ENCODE measurements at regions not wholly inside any gene's neighbourhood (a gene's known extent, or its start where the extent isn't known, plus 50 kb on each side); places are given as distances from the start of the nearest gene placed in this dataset.

GRCh38 chr6:76677017-76677416 lies 604.6 kb upstream of the IMPG1 start:
- Histone ChIP-seq H3K36me3 (ENCODE audit: insufficient read depth, low read length) (no peaks in the 10 kb centered on the region), H3K4me2 (ENCODE audit: insufficient read depth, low read length) (no peak overlapping the region), H3K4me1 (ENCODE audit: insufficient read depth, low read length) (no peaks in the 10 kb centered on the region), H3K27ac (ENCODE audit: low read length) (no peak overlapping the region), H2AFZ (ENCODE audit: low read depth, low read length) (no peak overlapping the region), H3K79me2 (ENCODE audit: insufficient read depth, low read length) (no peaks in the 10 kb centered on the region), H3K27me3 (ENCODE audit: insufficient read depth, low read length, poor library complexity) (no peaks in the 10 kb centered on the region), H4K20me1 (ENCODE audit: insufficient read depth, low read length) (no peaks in the 10 kb centered on the region), H3K4me3 (ENCODE audit: low read depth in 1 of 2, low read length in 2 of 2) (no peak overlapping the region), H3K9ac (ENCODE audit: low read depth, low read length) (no peak overlapping the region), H3K9me3 (ENCODE audit: insufficient read depth, low read length, severe bottlenecking) (no peaks in the 10 kb centered on the region)
- no peak for DNase-seq
- ATAC-seq (ENCODE audit: insufficient read depth, low read depth), result no peak
- TF ChIP-seq EZH2 (IDR thresholded peaks at IDR 0.05; ENCODE audit: borderline replicate concordance, low read depth, low read length, severe bottlenecking) (no peak), CTCF (IDR thresholded peaks at IDR 0.05; ENCODE audit: borderline replicate concordance, extremely low read depth, low read length, poor library complexity, severe bottlenecking) (no peak)

- Histone ChIP-seq H3K27me3 (ENCODE audit: insufficient read depth, low read length, poor library complexity) (no peaks in the 10 kb centered on the region), H4K20me1 (ENCODE audit: insufficient read depth, low read length) (no peaks in the 10 kb centered on the region), H3K27ac (ENCODE audit: low read length) (no peak overlapping the region), H3K4me2 (ENCODE audit: insufficient read depth, low read length) (no peak overlapping the region), H3K79me2 (ENCODE audit: insufficient read depth, low read length) (no peaks in the 10 kb centered on the region), H3K36me3 (ENCODE audit: insufficient read depth, low read length) (no peaks in the 10 kb centered on the region), H3K4me3 (ENCODE audit: low read depth in 1 of 2, low read length in 2 of 2) (no peak overlapping the region), H3K9me3 (ENCODE audit: insufficient read depth, low read length, severe bottlenecking) (no peaks in the 10 kb centered on the region), H3K4me1 (ENCODE audit: insufficient read depth, low read length) (no peaks in the 10 kb centered on the region), H3K9ac (ENCODE audit: low read depth, low read length) (no peak overlapping the region), H2AFZ (ENCODE audit: low read depth, low read length) (no peak overlapping the region)
- ATAC-seq (ENCODE audit: insufficient read depth, low read depth) (no peak), DNase-seq (no peak)
- TF ChIP-seq EZH2 (IDR thresholded peaks at IDR 0.05; ENCODE audit: borderline replicate concordance, low read depth, low read length, severe bottlenecking) (no peak), CTCF (IDR thresholded peaks at IDR 0.05; ENCODE audit: borderline replicate concordance, extremely low read depth, low read length, poor library complexity, severe bottlenecking) (no peak)
Measured at GRCh38 chr6:76671751-76672150, 599.3 kb upstream of the IMPG1 start.

- Histone ChIP-seq H3K4me3 (ENCODE audit: low read depth in 1 of 2, low read length in 2 of 2) (no peak overlapping the region), H3K27ac (ENCODE audit: low read length) (no peak overlapping the region), H3K4me1 (ENCODE audit: insufficient read depth, low read length) (no peaks in the 10 kb centered on the region), H4K20me1 (ENCODE audit: insufficient read depth, low read length) (no peaks in the 10 kb centered on the region), H3K36me3 (ENCODE audit: insufficient read depth, low read length) (no peaks in the 10 kb centered on the region), H3K4me2 (ENCODE audit: insufficient read depth, low read length) (no peak overlapping the region), H3K79me2 (ENCODE audit: insufficient read depth, low read length) (no peaks in the 10 kb centered on the region), H3K9me3 (ENCODE audit: insufficient read depth, low read length, severe bottlenecking) (no peaks in the 10 kb centered on the region), H3K27me3 (ENCODE audit: insufficient read depth, low read length, poor library complexity) (no peaks in the 10 kb centered on the region), H2AFZ (ENCODE audit: low read depth, low read length) (no peak overlapping the region), H3K9ac (ENCODE audit: low read depth, low read length) (no peak overlapping the region)
- DNase-seq (no peak), ATAC-seq (ENCODE audit: insufficient read depth, low read depth) (no peak)
- no peak for TF ChIP-seq EZH2 (IDR thresholded peaks at IDR 0.05; ENCODE audit: borderline replicate concordance, low read depth, low read length, severe bottlenecking)
- no peak for TF ChIP-seq CTCF (IDR thresholded peaks at IDR 0.05; ENCODE audit: borderline replicate concordance, extremely low read depth, low read length, poor library complexity, severe bottlenecking)
Measured at GRCh38 chr6:76644231-76644630, 571.8 kb upstream of the IMPG1 start.

GRCh38 chr6:76639941-76640340 lies 567.5 kb upstream of the IMPG1 start:
- H3K9ac ChIP-seq (ENCODE audit: low read depth, low read length), result no peak overlapping the region
- ATAC-seq (ENCODE audit: insufficient read depth, low read depth), result no peak
- no peak for DNase-seq
- H3K27ac ChIP-seq (ENCODE audit: low read length), result no peak overlapping the region
- H2AFZ ChIP-seq (ENCODE audit: low read depth, low read length), result no peak overlapping the region
- no peaks in the 10 kb centered on the region for H3K36me3 ChIP-seq (ENCODE audit: insufficient read depth, low read length)
- no peaks in the 10 kb centered on the region for H3K4me1 ChIP-seq (ENCODE audit: insufficient read depth, low read length)
- no peak overlapping the region for H3K4me2 ChIP-seq (ENCODE audit: insufficient read depth, low read length)
- H3K27me3 ChIP-seq (ENCODE audit: insufficient read depth, low read length, poor library complexity), result no peaks in the 10 kb centered on the region
- TF ChIP-seq EZH2 (IDR thresholded peaks at IDR 0.05; ENCODE audit: borderline replicate concordance, low read depth, low read length, severe bottlenecking) (no peak), CTCF (IDR thresholded peaks at IDR 0.05; ENCODE audit: borderline replicate concordance, extremely low read depth, low read length, poor library complexity, severe bottlenecking) (no peak)
- no peak overlapping the region for H3K4me3 ChIP-seq (ENCODE audit: low read depth in 1 of 2, low read length in 2 of 2)
- H3K79me2 ChIP-seq (ENCODE audit: insufficient read depth, low read length), result no peaks in the 10 kb centered on the region
- H3K9me3 ChIP-seq (ENCODE audit: insufficient read depth, low read length, severe bottlenecking), result no peaks in the 10 kb centered on the region
- H4K20me1 ChIP-seq (ENCODE audit: insufficient read depth, low read length), result no peaks in the 10 kb centered on the region

Data from DND-41 (cell line).